Choroid plexus epithelial cell (primary cell): ENCODE measurements at regions not wholly inside any gene's neighbourhood (a gene's known extent, or its start where the extent isn't known, plus 50 kb on each side); places are given as distances from the start of the nearest gene placed in this dataset.
A peak's percentile ranks its signal among the peaks of the same experiment; 100 is the strongest.

ENCODE experiments used
- DNase-seq: peaks from one replicate; pipeline ENCODE4 v3.0.0-alpha.2; 2010; ENCODE audit warnings: low read depth
- H3K4me3 ChIP-seq: 2 replicates; pipeline ENCODE4 v1.5.1; 2011; ENCODE audit warnings: low read depth, mild to moderate bottlenecking, control low read depth, low read length, moderate library complexity
- TF ChIP-seq, protein P1 (sequence below): conservative IDR thresholded peaks from 2 replicates; pipeline ENCODE4 v1.5.1; 2011; ENCODE audit warnings: low read depth, mild to moderate bottlenecking, control low read depth, inconsistent platforms, low read length, moderate library complexity

DNA sequence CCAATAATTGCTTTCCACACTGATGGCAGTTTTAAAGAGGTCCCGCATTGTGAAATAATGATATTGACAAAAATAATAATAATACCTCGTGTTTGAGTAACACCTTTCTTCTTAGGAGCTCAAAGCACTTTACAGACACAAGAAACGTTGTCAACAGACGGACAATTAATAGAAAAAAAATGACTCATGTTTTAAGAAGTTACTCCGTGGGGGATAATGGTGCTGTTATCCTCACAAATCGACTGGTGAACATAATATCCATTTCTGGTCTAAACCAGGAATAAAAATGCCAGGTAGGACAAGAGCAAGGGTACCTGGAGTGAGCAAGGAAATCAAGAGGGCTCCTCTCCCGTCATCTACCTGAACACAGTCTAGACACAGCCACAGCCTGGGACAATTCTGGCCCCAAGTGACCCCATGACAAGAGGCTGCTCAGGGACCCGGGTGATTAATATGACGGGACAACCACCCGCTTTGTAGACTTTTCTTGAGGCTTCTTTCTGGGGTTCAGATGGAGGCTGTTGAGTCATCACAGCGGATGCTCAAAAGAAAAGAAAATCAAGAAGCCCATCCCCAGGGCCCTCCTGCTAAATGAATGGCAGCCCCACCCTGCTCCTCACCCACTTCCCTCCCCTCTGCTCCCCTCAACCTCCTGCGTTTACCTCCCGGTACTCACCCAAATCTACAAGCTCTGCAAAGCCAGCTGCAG, 146.2 kb upstream of the IRF2BP2 start:
- TF ChIP-seq, protein P1, sequence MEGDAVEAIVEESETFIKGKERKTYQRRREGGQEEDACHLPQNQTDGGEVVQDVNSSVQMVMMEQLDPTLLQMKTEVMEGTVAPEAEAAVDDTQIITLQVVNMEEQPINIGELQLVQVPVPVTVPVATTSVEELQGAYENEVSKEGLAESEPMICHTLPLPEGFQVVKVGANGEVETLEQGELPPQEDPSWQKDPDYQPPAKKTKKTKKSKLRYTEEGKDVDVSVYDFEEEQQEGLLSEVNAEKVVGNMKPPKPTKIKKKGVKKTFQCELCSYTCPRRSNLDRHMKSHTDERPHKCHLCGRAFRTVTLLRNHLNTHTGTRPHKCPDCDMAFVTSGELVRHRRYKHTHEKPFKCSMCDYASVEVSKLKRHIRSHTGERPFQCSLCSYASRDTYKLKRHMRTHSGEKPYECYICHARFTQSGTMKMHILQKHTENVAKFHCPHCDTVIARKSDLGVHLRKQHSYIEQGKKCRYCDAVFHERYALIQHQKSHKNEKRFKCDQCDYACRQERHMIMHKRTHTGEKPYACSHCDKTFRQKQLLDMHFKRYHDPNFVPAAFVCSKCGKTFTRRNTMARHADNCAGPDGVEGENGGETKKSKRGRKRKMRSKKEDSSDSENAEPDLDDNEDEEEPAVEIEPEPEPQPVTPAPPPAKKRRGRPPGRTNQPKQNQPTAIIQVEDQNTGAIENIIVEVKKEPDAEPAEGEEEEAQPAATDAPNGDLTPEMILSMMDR, result no peak
- DNase-seq, result peak; percentile 31
- no peak overlapping the region for H3K4me3 ChIP-seq

DNA sequence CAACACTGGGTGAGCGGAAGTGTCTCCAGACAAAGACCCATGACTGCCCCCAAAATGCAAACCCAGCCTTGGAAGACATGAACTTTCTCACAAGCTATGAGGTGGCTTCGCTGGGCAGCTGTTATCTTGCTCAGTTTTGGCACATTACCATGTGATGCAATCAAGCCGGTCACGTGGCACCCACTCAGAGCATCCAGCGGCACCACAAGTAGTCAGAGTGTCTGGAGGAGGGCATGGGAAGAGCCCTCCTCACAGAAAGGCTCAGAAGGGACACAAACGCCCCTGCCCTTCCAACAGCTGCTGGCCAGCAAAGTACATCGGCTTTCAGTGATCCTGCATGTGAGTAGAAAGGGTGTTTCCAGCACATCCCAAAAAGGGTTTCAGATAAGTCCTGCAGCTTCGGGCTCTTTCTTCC, 145.5 kb upstream of the IRF2BP2 start:
- TF ChIP-seq, protein P1, result no peak
- no peak overlapping the region for H3K4me3 ChIP-seq
- peak; percentile 85 for DNase-seq

DNA sequence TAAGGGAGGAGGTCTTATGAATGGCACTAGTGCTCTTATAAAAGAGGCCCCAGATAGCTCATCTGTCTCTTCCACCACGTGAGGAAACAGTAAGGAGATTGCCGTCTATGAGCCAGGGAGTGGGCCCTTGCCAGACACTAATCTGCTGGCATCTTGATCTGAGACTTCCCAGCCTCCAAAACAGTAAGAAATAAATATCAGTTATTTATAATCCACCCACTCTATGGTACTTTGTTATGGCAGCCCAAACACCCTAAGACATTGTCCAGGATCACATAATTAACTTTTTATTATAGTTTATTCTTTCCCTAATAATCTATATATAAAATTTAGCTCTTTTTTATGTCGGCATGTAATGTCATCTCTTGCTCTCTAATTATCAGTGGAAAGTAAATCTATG, 144.0 kb upstream of the IRF2BP2 start:
- TF ChIP-seq, protein P1, result no peak
- no peak for DNase-seq
- H3K4me3 ChIP-seq, result no peak overlapping the region

DNA sequence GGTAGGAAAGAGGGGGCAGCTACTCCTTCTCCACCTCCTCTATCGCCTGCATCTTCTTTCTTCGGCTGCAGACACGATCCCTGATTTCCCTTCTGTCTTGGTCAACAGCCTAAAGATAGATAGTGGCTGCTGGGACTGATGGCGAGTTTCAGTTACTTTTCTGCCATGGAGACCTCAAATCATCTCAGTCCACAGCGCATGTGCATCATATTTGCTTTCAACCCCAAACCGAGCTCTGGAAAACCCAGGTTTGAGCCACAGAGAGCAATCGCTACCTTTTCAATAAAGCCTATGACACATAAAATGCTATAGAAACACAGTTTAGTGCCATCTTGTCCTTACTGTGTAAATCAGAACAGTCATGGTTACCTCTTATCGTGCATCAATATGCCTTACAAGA, 142.9 kb upstream of the IRF2BP2 start:
- DNase-seq, result no peak
- TF ChIP-seq, protein P1, result no peak
- no peak overlapping the region for H3K4me3 ChIP-seq

DNA sequence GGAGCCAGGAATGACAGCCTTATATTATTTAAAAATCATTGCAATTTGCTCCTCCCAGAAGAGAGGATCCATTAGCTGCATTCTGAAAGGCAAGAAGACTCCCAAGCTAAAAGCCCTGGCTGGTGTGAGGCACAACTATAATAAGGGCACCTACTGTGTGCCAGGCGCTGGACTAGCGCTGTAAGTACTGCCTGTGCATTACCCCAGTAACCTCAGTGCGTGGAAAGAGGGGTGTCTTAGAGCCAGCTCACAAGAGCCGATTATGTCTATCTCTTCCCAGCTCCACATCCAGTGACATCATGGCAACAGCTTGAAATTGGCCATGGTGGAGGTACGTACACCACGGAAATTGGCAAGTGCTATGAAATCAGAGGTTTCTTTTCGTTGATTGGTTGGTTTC, 141.7 kb upstream of the IRF2BP2 start:
- DNase-seq, result no peak
- TF ChIP-seq, protein P1, result no peak
- no peak overlapping the region for H3K4me3 ChIP-seq

DNA sequence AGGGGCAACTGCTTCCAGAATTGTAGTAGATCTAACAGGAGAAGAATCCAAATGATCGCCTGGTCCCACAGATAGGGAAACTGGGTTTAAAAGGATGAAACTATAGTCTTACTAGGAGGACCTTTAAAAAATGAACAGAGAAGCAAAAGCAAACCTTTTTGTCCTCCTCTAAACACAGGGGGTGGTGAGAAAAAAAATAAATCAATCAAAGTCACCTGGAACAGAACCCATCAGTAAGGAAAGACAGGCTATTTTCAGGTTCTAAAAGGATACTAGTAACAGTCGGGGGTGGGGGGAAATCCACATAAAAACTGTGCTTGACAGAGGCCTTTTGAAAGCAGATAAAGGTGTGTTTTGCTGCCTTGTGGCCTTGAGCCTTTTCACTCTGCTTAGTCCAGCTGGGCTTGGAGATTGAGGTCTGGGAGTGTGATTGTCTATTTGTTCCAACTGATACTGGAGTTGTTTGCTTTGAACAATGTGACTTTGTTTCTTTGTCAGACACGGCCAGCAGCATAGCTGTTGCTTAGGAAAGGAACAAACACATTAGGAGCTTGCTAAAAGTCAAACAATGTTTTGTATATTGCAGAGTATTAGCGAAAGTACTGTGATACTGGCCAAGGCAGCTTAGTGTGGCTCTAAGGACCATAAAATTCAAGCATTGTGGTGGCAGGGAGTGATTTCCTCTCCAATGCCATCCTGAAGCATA, 141.1 kb upstream of the IRF2BP2 start:
- H3K4me3 ChIP-seq, result no peak overlapping the region
- DNase-seq, result no peak
- TF ChIP-seq, protein P1, result no peak

DNA sequence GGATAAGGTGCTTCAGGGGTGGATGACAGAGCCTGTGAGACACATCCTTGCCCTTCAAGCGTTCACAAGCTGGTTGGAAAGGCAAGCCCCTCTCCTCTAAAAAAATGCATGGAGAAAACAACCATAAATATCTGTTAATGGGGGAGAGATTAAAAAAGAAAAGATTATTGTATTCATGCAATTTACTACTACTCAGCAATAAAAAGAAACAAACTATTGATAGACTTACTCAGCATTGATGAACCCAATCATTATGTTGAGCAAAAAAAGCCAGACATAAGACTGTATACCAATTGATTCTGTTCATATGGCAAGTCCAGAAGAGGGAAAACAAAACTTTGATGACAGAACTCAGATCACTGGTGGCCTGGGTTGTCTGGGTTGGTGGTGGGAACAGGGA, 138.7 kb upstream of the IRF2BP2 start:
- no peak overlapping the region for H3K4me3 ChIP-seq
- TF ChIP-seq, protein P1, result no peak
- DNase-seq, result no peak
